Tibial artery (tissue), 4 donors: ENCODE measurements at regions not wholly inside any gene's neighbourhood (a gene's known extent, or its start where the extent isn't known, plus 50 kb on each side); places are given as distances from the start of the nearest gene placed in this dataset.
"Not testable (repeated sequence)": the region's sequence is repeated elsewhere in the genome, so short reads cannot be mapped to it uniquely, and the experiment has no call there.

Experiments
- DNase-seq, 2 donors: peaks; one replicate each; pipeline ENCODE4 v3.0.0-alpha.2; 2019
- H3K27ac ChIP-seq, 2 donors: fragments of 200-600 bp; sonication (generic) in 1 of 2; 1 replicate in 1 of 2; 2 replicates in 1 of 2; pipeline ENCODE4 v1.5.1; 2018 to 2019; ENCODE audit warnings: mild to moderate bottlenecking in 1 of 2
- H3K27me3 ChIP-seq, 2 donors: fragments of 200-600 bp; sonication (generic) in 1 of 2; one replicate each; pipeline versions ENCODE4 v1.5.1 to v1.6.0; 2016 to 2019
- H3K36me3 ChIP-seq, 3 donors: fragments of 200-600 bp; sonication (generic) in 2 of 3; one replicate each; pipeline ENCODE4 v1.5.1; 2016 to 2019; ENCODE audit warnings: mild to moderate bottlenecking in 2 of 3
- H3K4me1 ChIP-seq, 4 donors: fragments of 200-600 bp; sonication (generic) in 2 of 4; 1 replicate in 3 of 4; 2 replicates in 1 of 4; pipeline ENCODE4 v1.5.1; 2016 to 2019
- H3K4me3 ChIP-seq, 2 donors: fragments of 200-600 bp; sonication (generic) in 1 of 2; 1 replicate in 1 of 2; 2 replicates in 1 of 2; pipeline ENCODE4 v1.5.1; 2018 to 2019; ENCODE audit warnings: mild to moderate bottlenecking in 2 of 2
- H3K9me3 ChIP-seq, 3 donors: fragments of 200-600 bp; sonication (generic) in 1 of 3; one replicate each; pipeline ENCODE4 v1.5.1; 2016 to 2019
- CTCF ChIP-seq, 2 experiments: fragments of 200-600 bp in 1 of 2; fragments of 450-650 bp in 1 of 2; IDR thresholded peaks; one replicate each; pipeline ENCODE4 v1.5.1; 2017 to 2019; ENCODE audit warnings: antibody characterized with exemption in 2 of 2, mild to moderate bottlenecking in 1 of 2, moderate library complexity in 1 of 2
- intact Hi-C: fragments of 100-400 bp; cut with DNase I; formaldehyde crosslinking; loops from one replicate; pipeline ENCODE4 v1.15.0; 2023; ENCODE audit warnings: low total_unique reads

GRCh38 chr6:9131616-9132015 lies 696.3 kb upstream of the SLC35B3 start:
- no peak overlapping the region for H3K4me3 ChIP-seq
- no peaks in the 10 kb centered on the region for H3K4me1 ChIP-seq
- H3K36me3 ChIP-seq = no peaks in the 10 kb centered on the region
- no peak overlapping the region for H3K27ac ChIP-seq
- intact Hi-C loops = no loop called here
- DNase-seq = no peak
- H3K27me3 ChIP-seq = no peaks in the 10 kb centered on the region
- H3K9me3 ChIP-seq = no peaks in the 10 kb centered on the region
- no peak for TF ChIP-seq CTCF (IDR thresholded peaks at IDR 0.05)

- no peak for DNase-seq
- Histone ChIP-seq H3K36me3 (no peaks in the 10 kb centered on the region), H3K4me3 (no peak overlapping the region), H3K9me3 (no peaks in the 10 kb centered on the region), H3K4me1 (no peaks in the 10 kb centered on the region), H3K27me3 (no peaks in the 10 kb centered on the region), H3K27ac (no peak overlapping the region)
- TF ChIP-seq CTCF (IDR thresholded peaks at IDR 0.05) = no peak
- intact Hi-C loops = no loop called here
These were observed 695.9 kb upstream of the SLC35B3 start for GRCh38 chr6:9131201-9131600.

GRCh38 chr6:9128970-9129369 lies 693.6 kb upstream of the SLC35B3 start:
- intact Hi-C loops = no loop called here
- Histone ChIP-seq H3K27me3 (no peaks in the 10 kb centered on the region), H3K4me3 (no peak overlapping the region), H3K9me3 (no peaks in the 10 kb centered on the region), H3K36me3 (no peaks in the 10 kb centered on the region), H3K27ac (no peak overlapping the region), H3K4me1 (no peaks in the 10 kb centered on the region)
- DNase-seq = no peak
- no peak for TF ChIP-seq CTCF (IDR thresholded peaks at IDR 0.05)

GRCh38 chr6:9126878-9127560 lies 691.7 kb upstream of the SLC35B3 start:
- no peak for DNase-seq
- no peaks in the 10 kb centered on the region for H3K27me3 ChIP-seq
- H3K36me3 ChIP-seq = no peaks in the 10 kb centered on the region
- H3K9me3 ChIP-seq = no peaks in the 10 kb centered on the region
- H3K4me1 ChIP-seq = no peaks in the 10 kb centered on the region
- no peak overlapping the region for H3K27ac ChIP-seq
- no peak for TF ChIP-seq CTCF (IDR thresholded peaks at IDR 0.05)
- intact Hi-C loops = no loop called here
- H3K4me3 ChIP-seq = no peak overlapping the region

GRCh38 chr6:9126034-9126433 lies 690.7 kb upstream of the SLC35B3 start:
- H3K9me3 ChIP-seq, H3K27ac ChIP-seq, DNase-seq, intact Hi-C loops, H3K4me1 ChIP-seq, H3K36me3 ChIP-seq, H3K4me3 ChIP-seq, H3K27me3 ChIP-seq: not testable (repeated sequence)

- Histone ChIP-seq H3K4me3 (no peak overlapping the region), H3K36me3 (no peaks in the 10 kb centered on the region), H3K4me1 (no peaks in the 10 kb centered on the region), H3K9me3 (no peaks in the 10 kb centered on the region), H3K27ac (no peak overlapping the region), H3K27me3 (no peaks in the 10 kb centered on the region)
- intact Hi-C loops = no loop called here
- no peak for DNase-seq
- TF ChIP-seq CTCF (IDR thresholded peaks at IDR 0.05) = no peak
These were observed 686.2 kb upstream of the SLC35B3 start for GRCh38 chr6:9121549-9121948.
